ENCODE measurements at regions not wholly inside any gene's neighbourhood (a gene's known extent, or its start where the extent isn't known, plus 50 kb on each side); places are given as distances from the start of the nearest gene placed in this dataset.

GRCh38 chr20:53695797-53696527, 102.3 kb upstream of the ZNF217 start:
- H2AFZ ChIP-seq (ENCODE audit: low read depth, low read length) = no peak overlapping the region
- H3K36me3 ChIP-seq (ENCODE audit: insufficient read depth, low read length) = no peaks in the 10 kb centered on the region
- no peak overlapping the region for H3K4me3 ChIP-seq (ENCODE audit: low read length)
- no peaks in the 10 kb centered on the region for H3K9me3 ChIP-seq (ENCODE audit: low read length)
- no peaks in the 10 kb centered on the region for H3K4me1 ChIP-seq (ENCODE audit: insufficient read depth, low read length)
- H3K27me3 ChIP-seq (ENCODE audit: insufficient read depth, low read length) = peaks cover 3% of the 10 kb centered on the region

GRCh38 chr20:53693262-53693871, 99.7 kb upstream of the ZNF217 start:
- Histone ChIP-seq H3K36me3 (ENCODE audit: insufficient read depth, low read length) (no peaks in the 10 kb centered on the region), H3K9me3 (ENCODE audit: low read length) (no peaks in the 10 kb centered on the region), H3K4me1 (ENCODE audit: insufficient read depth, low read length) (no peaks in the 10 kb centered on the region), H3K4me3 (ENCODE audit: low read length) (no peak overlapping the region), H3K27me3 (ENCODE audit: insufficient read depth, low read length) (peaks cover 3% of the 10 kb centered on the region), H2AFZ (ENCODE audit: low read depth, low read length) (no peak overlapping the region)

- no peaks in the 10 kb centered on the region for H3K4me1 ChIP-seq (ENCODE audit: insufficient read depth, low read length)
- no peaks in the 10 kb centered on the region for H3K36me3 ChIP-seq (ENCODE audit: insufficient read depth, low read length)
- H2AFZ ChIP-seq (ENCODE audit: low read depth, low read length) = no peak overlapping the region
- no peaks in the 10 kb centered on the region for H3K9me3 ChIP-seq (ENCODE audit: low read length)
- H3K27me3 ChIP-seq (ENCODE audit: insufficient read depth, low read length) = peaks cover 3% of the 10 kb centered on the region
- no peak overlapping the region for H3K4me3 ChIP-seq (ENCODE audit: low read length)
Measured at GRCh38 chr20:53692465-53693067, 98.9 kb upstream of the ZNF217 start.

GRCh38 chr20:53691811-53692192, 98.2 kb upstream of the ZNF217 start:
- Histone ChIP-seq H3K4me3 (ENCODE audit: low read length) (no peak overlapping the region), H3K27me3 (ENCODE audit: insufficient read depth, low read length) (peaks cover 3% of the 10 kb centered on the region), H3K9me3 (ENCODE audit: low read length) (no peaks in the 10 kb centered on the region), H2AFZ (ENCODE audit: low read depth, low read length) (no peak overlapping the region), H3K36me3 (ENCODE audit: insufficient read depth, low read length) (no peaks in the 10 kb centered on the region), H3K4me1 (ENCODE audit: insufficient read depth, low read length) (no peaks in the 10 kb centered on the region)

- Histone ChIP-seq H3K27me3 (ENCODE audit: insufficient read depth, low read length) (peaks cover 3% of the 10 kb centered on the region), H3K9me3 (ENCODE audit: low read length) (no peaks in the 10 kb centered on the region), H3K36me3 (ENCODE audit: insufficient read depth, low read length) (no peaks in the 10 kb centered on the region), H2AFZ (ENCODE audit: low read depth, low read length) (no peak overlapping the region), H3K4me1 (ENCODE audit: insufficient read depth, low read length) (no peaks in the 10 kb centered on the region), H3K4me3 (ENCODE audit: low read length) (no peak overlapping the region)
Measured at GRCh38 chr20:53691060-53691810, 97.6 kb upstream of the ZNF217 start.

GRCh38 chr20:53688085-53688484, 94.4 kb upstream of the ZNF217 start:
- Histone ChIP-seq H3K4me3 (ENCODE audit: low read length) (no peak overlapping the region), H3K9me3 (ENCODE audit: low read length) (no peaks in the 10 kb centered on the region), H3K27me3 (ENCODE audit: insufficient read depth, low read length) (peaks cover 3% of the 10 kb centered on the region), H2AFZ (ENCODE audit: low read depth, low read length) (no peak overlapping the region), H3K36me3 (ENCODE audit: insufficient read depth, low read length) (no peaks in the 10 kb centered on the region), H3K4me1 (ENCODE audit: insufficient read depth, low read length) (no peaks in the 10 kb centered on the region)

- no peak overlapping the region for H2AFZ ChIP-seq (ENCODE audit: low read depth, low read length)
- no peaks in the 10 kb centered on the region for H3K9me3 ChIP-seq (ENCODE audit: low read length)
- H3K4me1 ChIP-seq (ENCODE audit: insufficient read depth, low read length) = no peaks in the 10 kb centered on the region
- H3K4me3 ChIP-seq (ENCODE audit: low read length) = no peak overlapping the region
- H3K36me3 ChIP-seq (ENCODE audit: insufficient read depth, low read length) = no peaks in the 10 kb centered on the region
- no peaks in the 10 kb centered on the region for H3K27me3 ChIP-seq (ENCODE audit: insufficient read depth, low read length)
Measured at GRCh38 chr20:53685070-53685595, 91.5 kb upstream of the ZNF217 start.

- Histone ChIP-seq H3K4me3 (ENCODE audit: low read length) (no peak overlapping the region), H3K4me1 (ENCODE audit: insufficient read depth, low read length) (peaks cover 15% of the 10 kb centered on the region), H3K36me3 (ENCODE audit: insufficient read depth, low read length) (no peaks in the 10 kb centered on the region), H3K9me3 (ENCODE audit: low read length) (no peaks in the 10 kb centered on the region), H3K27me3 (ENCODE audit: insufficient read depth, low read length) (no peaks in the 10 kb centered on the region), H2AFZ (ENCODE audit: low read depth, low read length) (no peak overlapping the region)
Measured at GRCh38 chr20:53683506-53683905, 89.9 kb upstream of the ZNF217 start.

GRCh38 chr20:53681352-53682212, 87.9 kb upstream of the ZNF217 start:
- Histone ChIP-seq H3K4me1 (ENCODE audit: insufficient read depth, low read length) (peaks cover 25% of the 10 kb centered on the region), H3K9me3 (ENCODE audit: low read length) (no peaks in the 10 kb centered on the region), H3K4me3 (ENCODE audit: low read length) (no peak overlapping the region)

GRCh38 chr20:53679597-53680309, 86.1 kb upstream of the ZNF217 start:
- peak overlapping the region; percentile 30 for H2AFZ ChIP-seq (ENCODE audit: low read depth, low read length)
- H3K4me1 ChIP-seq (ENCODE audit: insufficient read depth, low read length) = peaks cover 25% of the 10 kb centered on the region
- no peak overlapping the region for H3K4me3 ChIP-seq (ENCODE audit: low read length)
- no peaks in the 10 kb centered on the region for H3K27me3 ChIP-seq (ENCODE audit: insufficient read depth, low read length)
- H3K36me3 ChIP-seq (ENCODE audit: insufficient read depth, low read length) = no peaks in the 10 kb centered on the region
- no peaks in the 10 kb centered on the region for H3K9me3 ChIP-seq (ENCODE audit: low read length)

More at GRCh38 chr20:53681352-53682212, 87.9 kb upstream of the ZNF217 start:
- H2AFZ ChIP-seq (ENCODE audit: low read depth, low read length) = no peak overlapping the region
- H3K36me3 ChIP-seq (ENCODE audit: insufficient read depth, low read length) = no peaks in the 10 kb centered on the region
- no peaks in the 10 kb centered on the region for H3K27me3 ChIP-seq (ENCODE audit: insufficient read depth, low read length)

GRCh38 chr20:53678990-53679596, 85.5 kb upstream of the ZNF217 start:
- Histone ChIP-seq H2AFZ (ENCODE audit: low read depth, low read length) (no peak overlapping the region), H3K9me3 (ENCODE audit: low read length) (no peaks in the 10 kb centered on the region), H3K4me1 (ENCODE audit: insufficient read depth, low read length) (peaks cover 25% of the 10 kb centered on the region), H3K27me3 (ENCODE audit: insufficient read depth, low read length) (no peaks in the 10 kb centered on the region), H3K4me3 (ENCODE audit: low read length) (no peak overlapping the region), H3K36me3 (ENCODE audit: insufficient read depth, low read length) (no peaks in the 10 kb centered on the region)

Data from neuron (in vitro differentiated cells).